NCI-H510A (cell line): ENCODE measurements at regions not wholly inside any gene's neighbourhood (a gene's known extent, or its start where the extent isn't known, plus 50 kb on each side); places are given as distances from the start of the nearest gene placed in this dataset.
"Not testable (repeated sequence)": the region's sequence is repeated elsewhere in the genome, so short reads cannot be mapped to it uniquely, and the experiment has no call there.

ENCODE experiments used
- DNase-seq: peaks from one replicate; lab custom pipeline; 2025; lab: John Stamatoyannopoulos, UW

- no peak for DNase-seq
Measured at GRCh38 chr9:102362470-102363132, 624.2 kb upstream of the GRIN3A start.

DNA sequence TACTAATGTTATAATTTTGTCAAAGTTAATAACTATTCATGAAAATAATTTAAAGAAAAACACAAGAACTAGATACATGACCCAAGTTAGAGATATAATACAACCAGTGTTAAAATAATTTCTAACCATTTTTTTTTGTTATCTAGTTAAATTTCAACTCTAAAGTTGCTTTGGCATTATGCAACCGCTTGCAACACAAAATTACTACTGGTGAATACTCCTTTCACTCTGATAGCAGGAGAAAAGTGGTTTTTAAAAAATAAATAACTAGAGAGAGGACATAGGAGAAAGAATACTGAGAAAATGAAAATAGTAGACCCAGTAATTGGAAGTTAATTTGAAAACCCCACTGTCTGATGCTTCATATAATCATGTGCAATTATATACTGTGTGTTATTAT, 622.4 kb upstream of the GRIN3A start:
- DNase-seq: no peak

GRCh38 chr9:102355982-102356381, 617.5 kb upstream of the GRIN3A start:
- no peak for DNase-seq

DNA sequence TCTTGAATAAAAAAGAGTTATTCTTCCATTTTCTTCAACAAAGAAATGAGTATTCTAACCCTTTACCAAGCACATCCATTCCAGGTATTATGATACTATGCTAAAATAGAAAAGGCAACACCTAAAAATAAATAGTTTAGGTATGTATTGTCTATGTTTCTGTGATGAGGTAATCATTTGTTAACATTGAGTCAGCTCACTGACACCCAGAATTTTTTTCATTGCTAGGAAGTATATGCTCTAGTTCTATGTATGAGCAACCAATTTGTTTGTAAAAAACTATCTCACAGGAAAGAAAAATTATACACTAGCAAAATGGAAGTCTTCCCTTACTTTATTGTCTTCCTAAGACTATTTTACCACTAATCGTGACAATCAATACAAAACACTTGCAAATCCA, 615.6 kb upstream of the GRIN3A start:
- no peak for DNase-seq

GRCh38 chr9:102337471-102337870, 599.0 kb upstream of the GRIN3A start:
- not testable (repeated sequence) for DNase-seq

GRCh38 chr9:102309379-102309778, 570.9 kb upstream of the GRIN3A start:
- no peak for DNase-seq

- no peak for DNase-seq
Measured at GRCh38 chr9:102295188-102295587, 556.7 kb upstream of the GRIN3A start.

DNA sequence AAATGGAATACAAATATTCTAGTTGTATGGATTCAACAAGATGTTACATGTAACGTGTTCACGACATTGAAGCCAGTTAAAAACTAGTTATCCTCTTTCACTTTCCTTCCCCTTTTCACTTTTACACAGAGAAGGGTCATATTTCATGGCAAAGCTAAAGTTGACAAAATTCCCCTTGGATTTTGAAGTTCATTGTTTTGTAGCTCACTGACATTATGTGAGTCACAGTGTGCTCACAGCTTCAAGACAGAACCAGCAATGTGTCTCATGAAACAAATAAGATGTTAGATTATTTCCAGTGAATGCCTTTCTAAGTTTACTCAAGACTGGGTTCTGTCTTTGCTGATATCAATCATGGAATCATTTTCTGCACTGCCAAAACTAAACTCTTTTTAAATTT, 535.5 kb upstream of the GRIN3A start:
- DNase-seq: no peak

DNA sequence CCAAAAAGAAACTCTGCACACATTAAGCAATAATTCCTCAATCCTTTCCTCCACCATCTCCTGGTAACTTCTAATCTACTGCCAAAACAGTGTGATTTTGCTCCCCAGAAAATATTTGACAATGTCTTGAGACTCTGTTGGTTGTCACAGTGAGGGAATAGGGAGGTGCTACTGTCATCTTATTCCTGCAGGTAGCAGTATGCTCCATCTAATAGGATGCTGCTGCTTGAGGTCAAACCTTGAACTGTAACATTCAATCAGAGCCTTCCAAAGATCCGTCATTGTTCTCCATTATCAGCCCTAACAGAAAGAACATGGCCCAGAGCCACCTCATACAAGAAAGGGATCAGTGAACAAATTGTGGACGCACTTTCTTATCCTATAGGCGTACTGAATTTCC, 514.7 kb upstream of the GRIN3A start:
- DNase-seq: no peak

DNA sequence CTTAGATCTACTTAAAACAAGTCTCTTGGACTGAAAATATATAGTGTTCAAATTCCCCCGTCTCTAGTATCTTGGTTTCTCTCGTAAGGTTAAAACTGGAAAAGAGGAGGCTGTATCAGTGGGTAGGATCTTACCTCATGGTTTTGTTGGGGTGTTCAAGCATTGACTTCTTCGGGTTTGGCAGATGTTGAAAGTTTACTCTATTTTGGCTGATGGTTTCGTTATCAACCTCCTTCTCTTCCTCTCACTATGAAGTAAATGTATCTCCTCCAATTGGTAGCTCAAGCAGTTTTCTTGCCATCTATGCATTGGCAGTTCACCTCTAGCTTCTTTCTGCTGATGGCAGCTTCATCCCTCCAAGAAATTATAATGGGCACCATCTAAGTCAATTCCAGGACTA, 506.5 kb upstream of the GRIN3A start:
- no peak for DNase-seq

GRCh38 chr9:102237520-102237919, 499.1 kb upstream of the GRIN3A start:
- no peak for DNase-seq

DNA sequence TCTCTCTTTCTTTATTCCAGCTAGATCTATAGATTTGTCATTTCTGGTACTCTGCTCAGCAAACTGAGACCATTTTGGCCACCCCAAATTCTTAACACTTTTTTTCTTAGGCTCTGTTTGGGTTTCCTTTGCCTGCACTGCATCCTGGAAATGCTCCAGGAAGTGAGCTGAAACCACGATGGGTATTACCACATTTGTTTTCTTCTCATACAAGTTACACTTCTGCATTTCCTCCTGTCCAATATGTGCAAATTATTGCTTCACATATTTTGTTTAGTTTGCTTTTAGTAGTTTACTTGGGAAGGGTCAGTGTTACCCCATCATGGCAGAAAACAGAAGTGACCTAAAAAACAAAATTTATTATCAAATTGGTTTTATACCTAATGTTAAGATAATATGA, 498.6 kb upstream of the GRIN3A start:
- DNase-seq: no peak

DNA sequence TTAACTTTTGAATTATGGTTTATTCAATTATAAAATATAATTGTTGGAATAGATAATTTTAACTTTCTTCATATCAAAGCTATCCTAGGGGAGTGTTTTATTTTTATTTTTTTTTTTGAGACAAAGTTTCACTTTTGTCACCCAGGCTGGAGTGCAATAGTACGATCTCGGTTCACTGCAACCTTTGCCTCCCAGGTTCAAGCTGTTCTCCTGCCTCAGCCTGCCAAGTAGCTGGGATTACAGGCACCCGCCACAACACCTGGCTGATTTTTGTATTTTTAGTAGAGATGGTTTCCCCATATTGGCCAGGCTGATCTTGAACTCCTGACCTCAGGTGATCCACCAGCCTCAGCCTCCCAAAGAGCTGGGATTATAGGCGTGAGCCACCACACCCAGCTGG, 489.0 kb upstream of the GRIN3A start:
- DNase-seq: not testable (repeated sequence)

DNA sequence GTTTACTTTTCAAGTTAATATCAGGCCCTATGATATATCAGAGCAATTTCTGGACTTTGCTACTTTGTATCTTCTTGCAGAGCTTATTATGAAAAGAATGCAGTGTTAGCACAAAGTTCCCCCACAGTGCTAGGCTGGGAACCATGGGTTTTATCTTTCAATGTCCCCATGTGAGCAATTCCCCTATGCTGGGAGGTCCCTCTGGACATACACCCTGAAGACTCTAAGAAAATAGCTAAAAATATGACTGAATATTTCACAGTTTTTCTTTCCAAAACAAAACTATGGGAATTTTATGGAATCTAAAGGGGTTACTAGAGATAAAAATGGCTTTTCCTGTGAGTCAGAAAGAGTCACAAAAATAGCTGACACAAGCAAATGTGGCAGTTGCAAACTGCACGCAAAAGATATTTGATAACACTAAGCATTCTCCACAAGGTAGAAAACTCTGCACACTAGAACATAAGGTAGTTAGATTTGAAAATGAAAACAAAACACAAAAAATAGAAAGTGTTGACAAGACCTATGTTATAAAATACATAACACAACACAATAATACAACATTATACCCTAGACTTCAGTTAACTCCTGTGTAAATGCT, 487.5 kb upstream of the GRIN3A start:
- DNase-seq: no peak

GRCh38 chr9:102223320-102224136, 485.1 kb upstream of the GRIN3A start:
- DNase-seq: not testable (repeated sequence)

- no peak for DNase-seq
Measured at GRCh38 chr9:102209176-102209575, 470.7 kb upstream of the GRIN3A start.

DNA sequence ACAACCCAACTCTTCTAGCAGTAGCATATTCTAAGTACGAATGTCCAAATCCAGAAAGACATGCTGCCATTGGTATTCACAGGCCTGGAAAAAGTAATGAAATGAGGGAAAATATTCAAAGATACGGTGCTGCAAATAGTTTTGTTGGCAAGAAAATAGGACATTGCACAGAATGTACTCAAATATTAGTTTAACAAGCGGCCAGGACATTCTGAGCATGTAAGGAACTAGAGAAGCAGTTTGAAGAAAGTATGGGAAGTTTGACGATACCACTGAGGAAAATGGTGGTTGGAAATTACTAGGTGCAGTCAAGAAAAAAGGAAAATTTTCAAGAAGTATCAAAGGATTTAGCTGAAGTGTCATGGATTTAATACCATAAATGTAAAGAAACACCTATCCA, 468.0 kb upstream of the GRIN3A start:
- DNase-seq: no peak

GRCh38 chr9:102205251-102205650, 466.8 kb upstream of the GRIN3A start:
- DNase-seq: no peak

- DNase-seq: no peak
Measured at GRCh38 chr9:102202126-102202525, 463.7 kb upstream of the GRIN3A start.

GRCh38 chr9:102185962-102186361, 447.5 kb upstream of the GRIN3A start:
- no peak for DNase-seq

GRCh38 chr9:102185371-102185770, 446.9 kb upstream of the GRIN3A start:
- no peak for DNase-seq

GRCh38 chr9:102178811-102179210, 440.4 kb upstream of the GRIN3A start:
- DNase-seq: no peak

GRCh38 chr9:102174202-102174601, 435.8 kb upstream of the GRIN3A start:
- not testable (repeated sequence) for DNase-seq
